Right lobe of liver (tissue), 4 donors: ENCODE measurements at regions not wholly inside any gene's neighbourhood (a gene's known extent, or its start where the extent isn't known, plus 50 kb on each side); places are given as distances from the start of the nearest gene placed in this dataset.
A peak's percentile ranks its signal among the peaks of the same experiment; 100 is the strongest.

Experiments
- CTCF ChIP-seq, 4 donors: fragments of 200-600 bp in 3 of 4; fragments of 450-650 bp in 1 of 4; IDR thresholded peaks; one replicate each; pipeline versions ENCODE4 v1.5.1 to v1.8.0; 2016 to 2022; ENCODE audit warnings: antibody characterized with exemption in 4 of 4, mild to moderate bottlenecking in 2 of 4
- POLR2A ChIP-seq: fragments of 450-650 bp; IDR thresholded peaks from one replicate; pipeline ENCODE4 v1.6.1; 2017; ENCODE audit warnings: antibody characterized with exemption, mild to moderate bottlenecking
- donor health status: DM: no; HTN: no; CAD: no.
- donor health status: DM: no; HTN: no; CAD: no.
- donor health status: DM: no; HTN: yes; CAD: no.

DNA sequence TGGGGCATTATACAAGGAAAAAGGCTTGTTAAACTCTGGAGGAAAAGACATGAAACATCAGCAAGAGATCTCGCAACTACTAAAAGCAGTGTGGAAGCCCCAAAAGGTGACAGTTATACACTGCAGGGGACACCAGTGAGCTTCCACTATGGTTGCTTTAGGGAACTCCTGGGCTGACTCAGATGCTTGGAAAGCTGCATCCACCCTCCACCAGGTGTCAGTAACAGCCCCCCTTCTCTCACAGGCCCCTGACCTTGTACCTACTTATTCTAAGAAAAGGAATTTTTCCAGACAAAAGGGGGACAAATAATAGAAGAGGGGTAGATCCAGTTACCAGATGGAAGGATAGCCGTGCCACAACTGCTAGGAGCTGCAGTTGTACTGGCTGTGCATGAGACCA, 154.4 kb upstream of the COX7C start:
- peak in 1 of 4 donors; percentile 13 for TF ChIP-seq CTCF (IDR thresholded peaks at IDR 0.05)
- no peak for TF ChIP-seq POLR2A
